IMR-90 (cell line): ENCODE measurements at regions not wholly inside any gene's neighbourhood (a gene's known extent, or its start where the extent isn't known, plus 50 kb on each side); places are given as distances from the start of the nearest gene placed in this dataset.

Experiments used
- ATAC-seq: fragments of 200-7000 bp; cut with Tn5 transposase; 2 replicates; pipeline ENCODE4 v1.9.1; 2020; ENCODE audit warnings: low read depth, mild to moderate bottlenecking, moderate library complexity
- BruUV-seq: library from RNA; stranded (reverse); fragments of 400-500 nt; replicated peaks from 2 replicates; lab custom pipeline; 2021; lab: Mats Ljungman, UMichigan
- CTCF ChIA-PET: fragments of 300-600 bp; formaldehyde crosslinking; extraction: SDS; loops from one replicate; lab custom pipeline; 2021; ENCODE audit warnings: antibody characterized with exemption; lab: Yijun Ruan, JAX
- POLR2A ChIA-PET: fragments of 300-600 bp; sonication (Branson Sonifier 250); formaldehyde crosslinking; loops from one replicate; lab custom pipeline; 2022; ENCODE audit warnings: antibody characterized with exemption; ENCODE audit not compliant: unreplicated experiment; lab: Charles Lee
- DNase-seq: peaks from one replicate; pipeline ENCODE4 v3.0.0; 2013
- H2AFZ ChIP-seq: replicated peaks from 2 replicates; pipeline ENCODE3; 2013; ENCODE audit warnings: low read length, mild to moderate bottlenecking; ENCODE audit not compliant: poor library complexity
- H2AK5ac ChIP-seq: 2 replicates; pipeline ENCODE4 v1.6.1; 2013; ENCODE audit warnings: low read depth, low read length, inconsistent platforms
- H2AK9ac ChIP-seq: replicated peaks from 2 replicates; pipeline ENCODE3; 2013; ENCODE audit warnings: mild to moderate bottlenecking, low read depth, low read length, moderate library complexity; ENCODE audit not compliant: poor library complexity
- H2BK120ac ChIP-seq: 2 replicates; pipeline ENCODE4 v1.6.1; 2013; ENCODE audit warnings: low read depth, low read length, inconsistent platforms
- H2BK15ac ChIP-seq: 3 replicates; pipeline ENCODE4 v1.6.1; 2013; ENCODE audit warnings: low read depth, low read length, inconsistent platforms
- H2BK20ac ChIP-seq: 2 replicates; pipeline ENCODE4 v1.6.1; 2013; ENCODE audit warnings: low read depth, mild to moderate bottlenecking, inconsistent platforms, low read length, moderate library complexity
- H2BK5ac ChIP-seq: 2 replicates; pipeline ENCODE4 v1.6.1; 2013; ENCODE audit warnings: mild to moderate bottlenecking, low read depth, low read length, inconsistent platforms; ENCODE audit not compliant: poor library complexity, severe bottlenecking
- H3K14ac ChIP-seq: replicated peaks from 2 replicates; pipeline ENCODE4 v1.6.1; 2013; ENCODE audit warnings: low read depth, low read length, inconsistent platforms
- H3K18ac ChIP-seq: 2 replicates; pipeline ENCODE4 v1.6.1; 2013; ENCODE audit warnings: low read depth, low read length, control low read depth
- H3K23ac ChIP-seq: 2 replicates; pipeline ENCODE4 v1.6.1; 2013; ENCODE audit warnings: low read depth, low read length, inconsistent platforms
- H3K27ac ChIP-seq: 2 replicates; pipeline ENCODE4 v1.5.1; 2013; ENCODE audit warnings: mild to moderate bottlenecking, control low read depth, low read length; ENCODE audit not compliant: insufficient read depth
- H3K27me3 ChIP-seq: 2 replicates; pipeline ENCODE4 v1.6.1; 2013; ENCODE audit warnings: low read length; ENCODE audit not compliant: control insufficient read depth, insufficient read depth
- H3K36me3 ChIP-seq: 2 replicates; pipeline ENCODE4 v1.6.1; 2013; ENCODE audit warnings: low read length, mixed read lengths; ENCODE audit not compliant: control insufficient read depth, insufficient read depth
- H3K4ac ChIP-seq: 2 replicates; pipeline ENCODE4 v1.6.1; 2013; ENCODE audit warnings: low read depth, low read length, inconsistent platforms
- H3K4me1 ChIP-seq: 2 replicates; pipeline ENCODE4 v1.6.1; 2013; ENCODE audit warnings: low read length, mixed read lengths; ENCODE audit not compliant: control insufficient read depth, insufficient read depth
- H3K4me2 ChIP-seq: 2 replicates; pipeline ENCODE4 v1.6.1; 2013; ENCODE audit warnings: low read depth, mild to moderate bottlenecking, control low read depth, low read length, moderate library complexity
- H3K4me3 ChIP-seq: 2 replicates; pipeline ENCODE4 v1.5.1; 2013; ENCODE audit warnings: low read depth, mild to moderate bottlenecking, control low read depth, low read length, moderate library complexity; ENCODE audit not compliant: insufficient read depth
- H3K56ac ChIP-seq: 2 replicates; pipeline ENCODE4 v1.6.1; 2013; ENCODE audit warnings: low read length, inconsistent platforms; ENCODE audit not compliant: insufficient read depth; ENCODE audit errors: extremely low read depth
- H3K79me1 ChIP-seq, 2 experiments: 2 replicates each; pipeline ENCODE4 v1.6.1; 2013; ENCODE audit warnings: low read length in 2 of 2, inconsistent platforms in 1 of 2, low read depth in 1 of 2
- H3K9ac ChIP-seq: 2 replicates; pipeline ENCODE4 v1.6.1; 2013; ENCODE audit warnings: low read depth, low read length, control low read depth
- H3K9me1 ChIP-seq: 2 replicates; pipeline ENCODE4 v1.6.1; 2013; ENCODE audit warnings: low read length, inconsistent platforms; ENCODE audit not compliant: insufficient read depth
- H3K9me3 ChIP-seq: 2 replicates; pipeline ENCODE4 v1.6.1; 2013; ENCODE audit warnings: low read length; ENCODE audit not compliant: control insufficient read depth, insufficient read depth
- H4K20me1 ChIP-seq: 2 replicates; pipeline ENCODE4 v1.6.1; 2013; ENCODE audit warnings: low read length, inconsistent platforms; ENCODE audit not compliant: insufficient read depth
- H4K5ac ChIP-seq: 2 replicates; pipeline ENCODE4 v1.6.1; 2013; ENCODE audit warnings: mild to moderate bottlenecking, low read depth, low read length, control low read depth
- H4K8ac ChIP-seq, 2 experiments: 2 replicates each; pipeline ENCODE4 v1.6.1; 2013; ENCODE audit warnings: low read depth in 2 of 2, low read length in 2 of 2, control low read depth in 1 of 2, inconsistent platforms in 1 of 2
- H4K91ac ChIP-seq: 2 replicates; pipeline ENCODE4 v1.6.1; 2013; ENCODE audit warnings: low read depth, low read length, inconsistent platforms; ENCODE audit not compliant: insufficient read depth
- BHLHE40 ChIP-seq: fragments of 150-350 bp; IDR thresholded peaks from 2 replicates; pipeline ENCODE4 v1.6.1; 2016; ENCODE audit warnings: mild to moderate bottlenecking, low read depth, low read length
- CEBPB ChIP-seq: IDR thresholded peaks from 2 replicates; pipeline ENCODE4 v1.6.1; 2012; ENCODE audit warnings: low read depth, low read length, improper control_type of control experiment
- CHD1 ChIP-seq: IDR thresholded peaks from 2 replicates; pipeline ENCODE4 v1.6.1; 2012; ENCODE audit warnings: low read depth, low read length, improper control_type of control experiment
- FOS ChIP-seq: fragments of 150-350 bp; IDR thresholded peaks from 2 replicates; pipeline ENCODE4 v1.6.1; 2016; ENCODE audit warnings: low read depth, low read length
- MAFK ChIP-seq: IDR thresholded peaks from 2 replicates; pipeline ENCODE4 v1.6.1; 2012; ENCODE audit warnings: low read depth, low read length, improper control_type of control experiment
- MAZ ChIP-seq: IDR thresholded peaks from 2 replicates; pipeline ENCODE4 v1.6.1; 2012; ENCODE audit warnings: low read depth, mild to moderate bottlenecking, low read length, improper control_type of control experiment, moderate library complexity, borderline replicate concordance
- MXI1 ChIP-seq: IDR thresholded peaks from 2 replicates; pipeline ENCODE4 v1.6.1; 2012; ENCODE audit warnings: low read depth, mild to moderate bottlenecking, low read length, moderate library complexity, borderline replicate concordance
- NFE2L2 ChIP-seq: fragments of 150-350 bp; IDR thresholded peaks from 2 replicates; pipeline ENCODE4 v1.6.1; 2016; ENCODE audit warnings: low read depth, mild to moderate bottlenecking, low read length
- POLR2A ChIP-seq: IDR thresholded peaks from 2 replicates; pipeline ENCODE4 v1.6.1; 2012; ENCODE audit warnings: mild to moderate bottlenecking, low read depth, low read length
- RAD21 ChIP-seq: IDR thresholded peaks from 2 replicates; pipeline ENCODE4 v1.6.1; 2012; ENCODE audit warnings: low read length, improper control_type of control experiment
- RCOR1 ChIP-seq: IDR thresholded peaks from 2 replicates; pipeline ENCODE4 v1.6.1; 2012; ENCODE audit warnings: mild to moderate bottlenecking, low read length, improper control_type of control experiment; ENCODE audit not compliant: insufficient replicate concordance
- RFX5 ChIP-seq: IDR thresholded peaks from 2 replicates; pipeline ENCODE4 v1.8.0; 2012; ENCODE audit warnings: low read depth, mild to moderate bottlenecking, low read length, moderate library complexity
- SMC3 ChIP-seq: fragments of 150-350 bp; IDR thresholded peaks from 2 replicates; pipeline ENCODE4 v1.6.1; 2016; ENCODE audit warnings: low read depth, mild to moderate bottlenecking, antibody characterized with exemption, low read length, moderate library complexity
- WGBS, 2 experiments: methylation state at CpG; one replicate each; pipeline versions ENCODE4 v1.1.5 to v1.1.7; 2013; ENCODE audit warnings: missing lambda C conversion rate in 2 of 2; ENCODE audit not compliant: insufficient read length in 1 of 2; ENCODE audit errors: extremely low coverage in 2 of 2; 5-methylcytosine and 5-hydroxymethylcytosine counted together
- dilution Hi-C: fragments of 300-500 bp; cut with HindIII; formaldehyde crosslinking; loops from one replicate; pipeline ENCODE4 v1.14.3; 2018; ENCODE audit warnings: low sequenced_read_pairs; ENCODE audit not compliant: unreplicated experiment
- in situ Hi-C: fragments of 300-500 bp; cut with MboI; formaldehyde crosslinking; loops from 3 replicates; pipeline ENCODE4 v1.14.3; 2019; ENCODE audit warnings: low sequenced_read_pairs, inconsistent platforms, mixed read lengths
- intact Hi-C: fragments of 100-400 bp; cut with micrococcal nuclease; formaldehyde crosslinking; loops from 2 replicates; pipeline ENCODE4 v1.10.0; 2022
- TF ChIP-seq, protein P1 (sequence below): fragments of 150-350 bp; IDR thresholded peaks from 2 replicates; pipeline ENCODE4 v1.6.1; 2017; ENCODE audit warnings: mild to moderate bottlenecking, antibody characterized with exemption, low read length, low read depth
- TF ChIP-seq, protein P2 (sequence below): conservative IDR thresholded peaks from 2 replicates; pipeline ENCODE4 v1.5.1; 2012; ENCODE audit warnings: mild to moderate bottlenecking, low read depth, low read length, improper control_type of control experiment
- TF ChIP-seq, protein P3 (sequence below): fragments of 150-350 bp; IDR thresholded peaks from 2 replicates; pipeline ENCODE4 v1.6.1; 2016; ENCODE audit warnings: low read depth, mild to moderate bottlenecking, low read length, moderate library complexity, borderline replicate concordance

DNA sequence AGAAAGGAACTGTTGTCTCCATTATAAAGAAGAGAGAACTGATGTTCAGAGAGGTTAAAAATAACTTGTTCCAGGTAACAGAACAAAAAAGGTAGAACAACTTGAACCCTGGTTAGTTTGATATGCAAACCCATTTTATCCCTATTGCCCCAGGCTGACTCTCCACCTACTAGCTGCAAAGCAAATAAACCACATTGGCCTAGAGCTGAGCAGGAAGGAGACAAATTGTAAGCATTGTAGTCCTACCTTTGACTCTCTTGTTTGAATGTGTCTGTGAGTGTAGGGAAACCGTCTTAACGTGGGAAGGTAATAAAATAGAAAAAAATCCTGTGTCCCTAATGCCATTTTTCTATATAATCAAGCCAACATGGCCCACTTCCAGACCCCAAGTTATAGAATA lies 126.4 kb downstream of the CCER1 start:
- H3K27me3 ChIP-seq: no peaks in the 10 kb centered on the region
- ATAC-seq: no peak
- TF ChIP-seq FOS: no peak
- TF ChIP-seq RCOR1: no peak
- no peak for TF ChIP-seq MAFK
- TF ChIP-seq, protein P1, sequence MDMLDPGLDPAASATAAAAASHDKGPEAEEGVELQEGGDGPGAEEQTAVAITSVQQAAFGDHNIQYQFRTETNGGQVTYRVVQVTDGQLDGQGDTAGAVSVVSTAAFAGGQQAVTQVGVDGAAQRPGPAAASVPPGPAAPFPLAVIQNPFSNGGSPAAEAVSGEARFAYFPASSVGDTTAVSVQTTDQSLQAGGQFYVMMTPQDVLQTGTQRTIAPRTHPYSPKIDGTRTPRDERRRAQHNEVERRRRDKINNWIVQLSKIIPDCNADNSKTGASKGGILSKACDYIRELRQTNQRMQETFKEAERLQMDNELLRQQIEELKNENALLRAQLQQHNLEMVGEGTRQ: no peak
- TF ChIP-seq POLR2A: no peak
- no peak for TF ChIP-seq CHD1
- no peak for TF ChIP-seq MXI1
- TF ChIP-seq NFE2L2: no peak
- TF ChIP-seq, protein P2, sequence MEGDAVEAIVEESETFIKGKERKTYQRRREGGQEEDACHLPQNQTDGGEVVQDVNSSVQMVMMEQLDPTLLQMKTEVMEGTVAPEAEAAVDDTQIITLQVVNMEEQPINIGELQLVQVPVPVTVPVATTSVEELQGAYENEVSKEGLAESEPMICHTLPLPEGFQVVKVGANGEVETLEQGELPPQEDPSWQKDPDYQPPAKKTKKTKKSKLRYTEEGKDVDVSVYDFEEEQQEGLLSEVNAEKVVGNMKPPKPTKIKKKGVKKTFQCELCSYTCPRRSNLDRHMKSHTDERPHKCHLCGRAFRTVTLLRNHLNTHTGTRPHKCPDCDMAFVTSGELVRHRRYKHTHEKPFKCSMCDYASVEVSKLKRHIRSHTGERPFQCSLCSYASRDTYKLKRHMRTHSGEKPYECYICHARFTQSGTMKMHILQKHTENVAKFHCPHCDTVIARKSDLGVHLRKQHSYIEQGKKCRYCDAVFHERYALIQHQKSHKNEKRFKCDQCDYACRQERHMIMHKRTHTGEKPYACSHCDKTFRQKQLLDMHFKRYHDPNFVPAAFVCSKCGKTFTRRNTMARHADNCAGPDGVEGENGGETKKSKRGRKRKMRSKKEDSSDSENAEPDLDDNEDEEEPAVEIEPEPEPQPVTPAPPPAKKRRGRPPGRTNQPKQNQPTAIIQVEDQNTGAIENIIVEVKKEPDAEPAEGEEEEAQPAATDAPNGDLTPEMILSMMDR: no peak
- no peak for TF ChIP-seq RFX5
- no peak for TF ChIP-seq RAD21
- TF ChIP-seq SMC3: no peak
- no peak for TF ChIP-seq CEBPB
- TF ChIP-seq MAZ: no peak
- TF ChIP-seq, protein P3, sequence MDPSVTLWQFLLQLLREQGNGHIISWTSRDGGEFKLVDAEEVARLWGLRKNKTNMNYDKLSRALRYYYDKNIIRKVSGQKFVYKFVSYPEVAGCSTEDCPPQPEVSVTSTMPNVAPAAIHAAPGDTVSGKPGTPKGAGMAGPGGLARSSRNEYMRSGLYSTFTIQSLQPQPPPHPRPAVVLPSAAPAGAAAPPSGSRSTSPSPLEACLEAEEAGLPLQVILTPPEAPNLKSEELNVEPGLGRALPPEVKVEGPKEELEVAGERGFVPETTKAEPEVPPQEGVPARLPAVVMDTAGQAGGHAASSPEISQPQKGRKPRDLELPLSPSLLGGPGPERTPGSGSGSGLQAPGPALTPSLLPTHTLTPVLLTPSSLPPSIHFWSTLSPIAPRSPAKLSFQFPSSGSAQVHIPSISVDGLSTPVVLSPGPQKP: no peak
- TF ChIP-seq BHLHE40: no peak
- no peak overlapping the region for H2AFZ ChIP-seq
- intact Hi-C loops (no loop called here), in situ Hi-C loops (no loop called here), dilution Hi-C loops (no loop called here)
- no peak overlapping the region for H2AK5ac ChIP-seq
- no peak overlapping the region for H3K4me3 ChIP-seq
- no peak overlapping the region for H3K27ac ChIP-seq
- H2BK120ac ChIP-seq: no peak overlapping the region
- no peaks in the 10 kb centered on the region for H3K79me1 ChIP-seq
- no peak overlapping the region for H2BK15ac ChIP-seq
- H3K9ac ChIP-seq: no peak overlapping the region
- H3K23ac ChIP-seq: no peak overlapping the region
- no peaks in the 10 kb centered on the region for H3K4me1 ChIP-seq
- no peaks in the 10 kb centered on the region for H4K20me1 ChIP-seq
- H3K4me2 ChIP-seq: no peak overlapping the region
- no peaks in the 10 kb centered on the region for H3K36me3 ChIP-seq
- H4K8ac ChIP-seq: no peak overlapping the region
- DNase-seq: no peak
- H4K5ac ChIP-seq: no peak overlapping the region
- H3K9me1 ChIP-seq: no peaks in the 10 kb centered on the region
- no peaks in the 10 kb centered on the region for H3K9me3 ChIP-seq
- no peak overlapping the region for H3K4ac ChIP-seq
- POLR2A ChIA-PET: no interaction called here
- no peak overlapping the region for H2BK20ac ChIP-seq
- no peak overlapping the region for H2BK5ac ChIP-seq
- BruUV-seq: no TSS peak
- H2AK9ac ChIP-seq: no peak overlapping the region
- CTCF ChIA-PET: no interaction called here
- no peak overlapping the region for H3K56ac ChIP-seq
- no peak overlapping the region for H4K91ac ChIP-seq
- no CpG with 5 or more reads among the region's 2 CpGs for WGBS, 2 experiments
- H3K14ac ChIP-seq: no peak overlapping the region
- no peak overlapping the region for H3K18ac ChIP-seq
